GM12892 (cell line): ENCODE measurements at regions not wholly inside any gene's neighbourhood (a gene's known extent, or its start where the extent isn't known, plus 50 kb on each side); places are given as distances from the start of the nearest gene placed in this dataset.

ENCODE experiments used
- POLR2A ChIP-seq: IDR thresholded peaks from 2 replicates; pipeline ENCODE4 v1.6.1; 2011; ENCODE audit warnings: low read depth, low read length, control low read depth
- POLR2AphosphoS5 ChIP-seq: IDR thresholded peaks from 2 replicates; pipeline ENCODE4 v1.6.1; 2011; ENCODE audit warnings: low read depth, low read length, control low read depth
- TAF1 ChIP-seq: IDR thresholded peaks from 2 replicates; pipeline ENCODE4 v1.6.1; 2011; ENCODE audit warnings: low read depth, mild to moderate bottlenecking, control low read depth, low read length, borderline replicate concordance

GRCh38 chr6:165899611-165900010 lies 236.6 kb upstream of the PDE10A start:
- no peak for TF ChIP-seq POLR2AphosphoS5
- no peak for TF ChIP-seq POLR2A
- TF ChIP-seq TAF1, result no peak
